Osteoblast (primary cell): ENCODE measurements at regions not wholly inside any gene's neighbourhood (a gene's known extent, or its start where the extent isn't known, plus 50 kb on each side); places are given as distances from the start of the nearest gene placed in this dataset.

Source experiments
- DNase-seq: peaks from one replicate; pipeline ENCODE4 v3.0.0; 2011; ENCODE audit warnings: low spot score, mixed read lengths; ENCODE audit not compliant: insufficient read length; ENCODE audit errors: missing footprints
- H2AFZ ChIP-seq: 2 replicates; pipeline ENCODE4 v1.6.0; 2011; ENCODE audit warnings: mild to moderate bottlenecking, low read length
- H3K27ac ChIP-seq: 2 replicates; pipeline ENCODE4 v1.5.1; 2011; ENCODE audit warnings: mild to moderate bottlenecking, low read depth, low read length, moderate library complexity
- H3K27me3 ChIP-seq: 2 replicates; pipeline ENCODE4 v1.6.0; 2012; ENCODE audit warnings: mild to moderate bottlenecking, control low read depth, inconsistent platforms, low read length, moderate library complexity; ENCODE audit not compliant: insufficient read depth
- H3K36me3 ChIP-seq: 2 replicates; pipeline ENCODE4 v1.5.1; 2011; ENCODE audit warnings: mild to moderate bottlenecking, low read length, control low read depth, moderate library complexity; ENCODE audit not compliant: insufficient read depth
- H3K4me1 ChIP-seq: 2 replicates; pipeline ENCODE4 v1.5.1; 2011; ENCODE audit warnings: mild to moderate bottlenecking, low read length, control low read depth, moderate library complexity; ENCODE audit not compliant: insufficient read depth
- H3K4me2 ChIP-seq: 2 replicates; pipeline ENCODE4 v1.6.0; 2011; ENCODE audit warnings: mild to moderate bottlenecking, low read length; ENCODE audit not compliant: insufficient read depth
- H3K4me3 ChIP-seq: fragments of 200-600 bp; sonication (generic); 3 replicates; pipeline ENCODE4 v1.5.1; 2012; ENCODE audit warnings: mild to moderate bottlenecking, low read length, inconsistent platforms; ENCODE audit not compliant: insufficient read depth
- H3K79me2 ChIP-seq: 2 replicates; pipeline ENCODE4 v1.6.0; 2012; ENCODE audit warnings: mild to moderate bottlenecking, low read length, control low read depth, inconsistent platforms; ENCODE audit not compliant: insufficient read depth
- H3K9me3 ChIP-seq: 2 replicates; pipeline ENCODE4 v1.5.1; 2011; ENCODE audit warnings: low read depth, low read length, control low read depth
- H4K20me1 ChIP-seq: 2 replicates; pipeline ENCODE4 v1.6.0; 2012; ENCODE audit warnings: mild to moderate bottlenecking, low read length, control low read depth; ENCODE audit not compliant: insufficient read depth
- CTCF ChIP-seq: IDR thresholded peaks from 2 replicates; pipeline ENCODE4 v1.5.1; 2011; ENCODE audit warnings: mild to moderate bottlenecking, low read depth, low read length, moderate library complexity; ENCODE audit errors: extremely low read depth

- H2AFZ ChIP-seq, result no peak overlapping the region
- TF ChIP-seq CTCF, result no peak
- no peaks in the 10 kb centered on the region for H4K20me1 ChIP-seq
- H3K4me1 ChIP-seq, result no peaks in the 10 kb centered on the region
- H3K4me2 ChIP-seq, result no peak overlapping the region
- no peak overlapping the region for H3K4me3 ChIP-seq
- no peaks in the 10 kb centered on the region for H3K36me3 ChIP-seq
- H3K27ac ChIP-seq, result no peak overlapping the region
- no peak for DNase-seq
- no peaks in the 10 kb centered on the region for H3K27me3 ChIP-seq
- H3K9me3 ChIP-seq, result no peaks in the 10 kb centered on the region
- no peaks in the 10 kb centered on the region for H3K79me2 ChIP-seq
Measured at GRCh38 chr6:153644000-153644399, 395.0 kb upstream of the OPRM1 start.

GRCh38 chr6:153634416-153634815 is 404.6 kb upstream of the OPRM1 start:
- Histone ChIP-seq H3K79me2 (no peaks in the 10 kb centered on the region), H3K27me3 (no peaks in the 10 kb centered on the region), H3K9me3 (no peaks in the 10 kb centered on the region), H3K4me1 (no peaks in the 10 kb centered on the region), H3K4me2 (no peak overlapping the region), H3K4me3 (no peak overlapping the region), H4K20me1 (no peaks in the 10 kb centered on the region), H2AFZ (no peak overlapping the region), H3K27ac (no peak overlapping the region), H3K36me3 (no peaks in the 10 kb centered on the region)
- DNase-seq, result no peak
- TF ChIP-seq CTCF, result no peak

- no peaks in the 10 kb centered on the region for H3K27me3 ChIP-seq
- no peaks in the 10 kb centered on the region for H3K79me2 ChIP-seq
- H3K27ac ChIP-seq, result no peak overlapping the region
- TF ChIP-seq CTCF, result no peak
- no peaks in the 10 kb centered on the region for H3K4me1 ChIP-seq
- H3K9me3 ChIP-seq, result no peaks in the 10 kb centered on the region
- H2AFZ ChIP-seq, result no peak overlapping the region
- H3K36me3 ChIP-seq, result no peaks in the 10 kb centered on the region
- no peak overlapping the region for H3K4me3 ChIP-seq
- no peak overlapping the region for H3K4me2 ChIP-seq
- H4K20me1 ChIP-seq, result no peaks in the 10 kb centered on the region
- no peak for DNase-seq
Measured at GRCh38 chr6:153625089-153625488, 414.0 kb upstream of the OPRM1 start.

GRCh38 chr6:153624528-153624927 is 414.5 kb upstream of the OPRM1 start:
- no peaks in the 10 kb centered on the region for H3K9me3 ChIP-seq
- no peak overlapping the region for H3K27ac ChIP-seq
- no peaks in the 10 kb centered on the region for H3K36me3 ChIP-seq
- no peak overlapping the region for H2AFZ ChIP-seq
- H3K4me3 ChIP-seq, result no peak overlapping the region
- TF ChIP-seq CTCF, result no peak
- no peaks in the 10 kb centered on the region for H3K27me3 ChIP-seq
- no peak for DNase-seq
- no peaks in the 10 kb centered on the region for H3K4me1 ChIP-seq
- H4K20me1 ChIP-seq, result no peaks in the 10 kb centered on the region
- no peaks in the 10 kb centered on the region for H3K79me2 ChIP-seq
- no peak overlapping the region for H3K4me2 ChIP-seq
